OCI-LY7 (cell line): ENCODE measurements at regions not wholly inside any gene's neighbourhood (a gene's known extent, or its start where the extent isn't known, plus 50 kb on each side); places are given as distances from the start of the nearest gene placed in this dataset.
"Not testable (repeated sequence)": the region's sequence is repeated elsewhere in the genome, so short reads cannot be mapped to it uniquely, and the experiment has no call there.

Experiments used
- BruUV-seq: library from RNA; stranded (reverse); fragments of 400-500 nt; replicated peaks from 2 replicates; lab custom pipeline; 2021; lab: Mats Ljungman, UMichigan
- CTCF ChIA-PET: fragments of 300-600 bp; sonication (Branson Sonifier 250); formaldehyde crosslinking; loops from one replicate; lab custom pipeline; 2022; ENCODE audit warnings: antibody characterized with exemption; ENCODE audit not compliant: unreplicated experiment; lab: Charles Lee
- POLR2A ChIA-PET: fragments of 300-600 bp; sonication (Branson Sonifier 250); formaldehyde crosslinking; loops from one replicate; lab custom pipeline; 2022; ENCODE audit warnings: antibody characterized with exemption; lab: Charles Lee
- DNase-seq: peaks from one replicate; pipeline ENCODE4 v3.0.0-alpha.2; 2015; ENCODE audit warnings: low spot score
- H2AFZ ChIP-seq: fragments of 200-600 bp; sonication (generic), shearing (Covaris generic); 2 replicates; pipeline ENCODE4 v1.6.1; 2014; ENCODE audit warnings: mild to moderate bottlenecking, antibody characterized with exemption, low read length, moderate library complexity
- H3K27ac ChIP-seq: fragments of 200-600 bp; sonication (generic); 2 replicates; pipeline ENCODE4 v1.5.1; 2014; ENCODE audit warnings: mixed run types, low read depth, mild to moderate bottlenecking, moderate library complexity, low read length, inconsistent platforms; ENCODE audit not compliant: poor library complexity, severe bottlenecking
- H3K36me3 ChIP-seq: fragments of 200-600 bp; sonication (generic); 2 replicates; pipeline ENCODE4 v1.6.1; 2014; ENCODE audit warnings: mild to moderate bottlenecking, antibody characterized with exemption, low read length, moderate library complexity, mixed read lengths; ENCODE audit not compliant: insufficient read depth
- H3K4me1 ChIP-seq: fragments of 200-600 bp; sonication (generic); 2 replicates; pipeline ENCODE4 v1.5.1; 2014; ENCODE audit warnings: mild to moderate bottlenecking, low read length; ENCODE audit not compliant: insufficient read depth, poor library complexity, severe bottlenecking
- H3K4me2 ChIP-seq: fragments of 200-600 bp; sonication (generic); 2 replicates; pipeline ENCODE4 v1.6.1; 2014; ENCODE audit warnings: mild to moderate bottlenecking, low read length
- H3K4me3 ChIP-seq: fragments of 200-600 bp; sonication (generic); 2 replicates; pipeline ENCODE4 v1.5.1; 2014; ENCODE audit warnings: mild to moderate bottlenecking, low read depth, low read length; ENCODE audit not compliant: poor library complexity, severe bottlenecking
- H3K79me2 ChIP-seq: fragments of 200-600 bp; sonication (generic); 2 replicates; pipeline ENCODE4 v1.6.1; 2016; ENCODE audit warnings: low read depth, mild to moderate bottlenecking, low read length, moderate library complexity, mixed read lengths; ENCODE audit not compliant: insufficient read depth
- H3K9me2 ChIP-seq: fragments of 200-600 bp; sonication (generic); 2 replicates; pipeline ENCODE4 v1.6.1; 2016; ENCODE audit warnings: mild to moderate bottlenecking, low read length, mixed read lengths; ENCODE audit not compliant: insufficient read depth
- H3K9me3 ChIP-seq: fragments of 200-600 bp; sonication (generic); 2 replicates; pipeline ENCODE4 v1.6.1; 2014; ENCODE audit warnings: mild to moderate bottlenecking, mixed run types, low read length, mixed read lengths
- H4K20me1 ChIP-seq: fragments of 200-600 bp; sonication (generic); 2 replicates; pipeline ENCODE4 v1.6.1; 2014; ENCODE audit warnings: mild to moderate bottlenecking, antibody characterized with exemption, low read length, moderate library complexity, mixed read lengths; ENCODE audit not compliant: insufficient read depth
- intact Hi-C: fragments of 100-400 bp; cut with micrococcal nuclease; formaldehyde crosslinking; loops from one replicate; pipeline ENCODE4 v1.10.0; 2022; ENCODE audit not compliant: unreplicated experiment

DNA sequence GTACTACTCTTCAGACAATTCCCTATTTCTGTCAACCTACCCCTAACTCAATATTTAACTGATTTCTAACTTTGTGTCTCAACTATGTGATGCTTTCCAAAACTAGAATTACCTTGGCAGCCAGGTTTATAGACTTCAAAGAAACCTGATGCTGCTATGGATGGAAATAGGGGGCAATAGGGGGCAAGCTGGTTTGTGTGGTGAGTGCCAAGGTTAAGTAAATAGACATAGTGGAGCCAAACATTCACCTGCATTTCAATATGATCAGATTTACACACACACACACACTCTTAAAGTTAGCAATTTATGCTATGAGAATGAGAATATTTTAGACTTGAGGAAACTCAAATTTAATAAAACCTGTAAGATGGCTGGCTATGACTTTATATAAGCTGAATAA, 784.6 kb downstream of the TTLL7 start:
- DNase-seq, H3K4me1 ChIP-seq, CTCF ChIA-PET: not testable (repeated sequence)

GRCh38 chr1:83213648-83214047, 785.3 kb downstream of the TTLL7 start:
- POLR2A ChIA-PET, H3K27ac ChIP-seq, H4K20me1 ChIP-seq, intact Hi-C loops, DNase-seq, H3K9me3 ChIP-seq, H3K4me1 ChIP-seq, H2AFZ ChIP-seq, H3K4me2 ChIP-seq, H3K79me2 ChIP-seq, CTCF ChIA-PET, H3K9me2 ChIP-seq, BruUV-seq, H3K4me3 ChIP-seq, H3K36me3 ChIP-seq: not testable (repeated sequence)

More for the DNA sequence above, 784.6 kb downstream of the TTLL7 start:
- intact Hi-C loops, H3K4me3 ChIP-seq, H4K20me1 ChIP-seq, H3K36me3 ChIP-seq, H3K4me2 ChIP-seq, POLR2A ChIA-PET, H3K79me2 ChIP-seq, BruUV-seq, H2AFZ ChIP-seq, H3K27ac ChIP-seq, H3K9me3 ChIP-seq, H3K9me2 ChIP-seq: not testable (repeated sequence)

GRCh38 chr1:83212033-83212432, 786.9 kb downstream of the TTLL7 start:
- H3K27ac ChIP-seq, H3K4me3 ChIP-seq, intact Hi-C loops, H3K4me1 ChIP-seq, CTCF ChIA-PET, H3K9me3 ChIP-seq, BruUV-seq, POLR2A ChIA-PET, H3K36me3 ChIP-seq, H2AFZ ChIP-seq, H3K4me2 ChIP-seq, H4K20me1 ChIP-seq, H3K79me2 ChIP-seq, DNase-seq, H3K9me2 ChIP-seq: not testable (repeated sequence)

DNA sequence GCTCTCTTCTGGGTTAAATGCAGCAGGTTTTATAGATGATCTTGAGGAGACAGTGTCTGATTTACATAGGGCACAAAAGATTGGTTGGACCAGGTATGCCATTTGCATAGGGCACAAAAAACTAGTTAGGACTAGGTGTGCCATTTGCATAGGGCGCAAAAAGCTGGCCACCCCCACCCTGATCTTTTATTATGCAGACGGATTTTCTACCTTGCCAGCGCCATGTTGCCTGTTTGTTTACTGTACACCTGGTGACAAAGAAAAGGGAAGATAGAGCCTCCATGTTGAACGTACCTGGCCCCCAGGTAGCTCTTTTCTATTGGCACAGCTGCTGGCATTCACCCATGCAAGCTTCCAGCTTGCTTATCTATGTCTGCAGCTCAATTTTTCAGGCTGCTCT, 790.4 kb downstream of the TTLL7 start:
- H3K27ac ChIP-seq, BruUV-seq, H3K79me2 ChIP-seq, H3K9me3 ChIP-seq, intact Hi-C loops, CTCF ChIA-PET, H3K9me2 ChIP-seq, H3K4me2 ChIP-seq, DNase-seq, H3K4me3 ChIP-seq, H3K36me3 ChIP-seq, H2AFZ ChIP-seq, H3K4me1 ChIP-seq, POLR2A ChIA-PET, H4K20me1 ChIP-seq: not testable (repeated sequence)

- POLR2A ChIA-PET, intact Hi-C loops, H3K27ac ChIP-seq, CTCF ChIA-PET, H3K9me2 ChIP-seq, H3K9me3 ChIP-seq, H3K4me3 ChIP-seq, H3K79me2 ChIP-seq, H3K4me2 ChIP-seq, H3K36me3 ChIP-seq, H2AFZ ChIP-seq, DNase-seq, BruUV-seq, H4K20me1 ChIP-seq, H3K4me1 ChIP-seq: not testable (repeated sequence)
Measured at GRCh38 chr1:83194610-83195009, 804.3 kb downstream of the TTLL7 start.

- BruUV-seq, H3K36me3 ChIP-seq, H3K27ac ChIP-seq, H3K9me3 ChIP-seq, intact Hi-C loops, H3K4me3 ChIP-seq, H4K20me1 ChIP-seq, H2AFZ ChIP-seq, DNase-seq, H3K4me1 ChIP-seq, H3K4me2 ChIP-seq, CTCF ChIA-PET, POLR2A ChIA-PET, H3K79me2 ChIP-seq, H3K9me2 ChIP-seq: not testable (repeated sequence)
Measured at GRCh38 chr1:83182033-83182728, 816.8 kb downstream of the TTLL7 start.
